Mesendoderm (in vitro differentiated cells): ENCODE measurements at regions not wholly inside any gene's neighbourhood (a gene's known extent, or its start where the extent isn't known, plus 50 kb on each side); places are given as distances from the start of the nearest gene placed in this dataset.

Experiments used
- DNase-seq: peaks from one replicate; pipeline ENCODE4 v3.0.0; 2013
- H2AK5ac ChIP-seq: 2 replicates; pipeline ENCODE4 v1.6.1; 2013; ENCODE audit warnings: low read length, inconsistent platforms
- H2BK120ac ChIP-seq: 2 replicates; pipeline ENCODE4 v1.6.1; 2013; ENCODE audit warnings: low read depth, mild to moderate bottlenecking, low read length, moderate library complexity, mixed read lengths
- H2BK15ac ChIP-seq: replicated peaks from 2 replicates; pipeline ENCODE4 v1.6.1; 2013; ENCODE audit warnings: low read depth, mild to moderate bottlenecking, moderate library complexity
- H2BK5ac ChIP-seq: 2 replicates; pipeline ENCODE4 v1.6.1; 2013; ENCODE audit warnings: low read length, inconsistent platforms
- H3K18ac ChIP-seq: 2 replicates; pipeline ENCODE4 v1.6.1; 2013; ENCODE audit warnings: mild to moderate bottlenecking, low read length, mixed read lengths
- H3K23ac ChIP-seq: one replicate; pipeline ENCODE4 v1.6.1; 2013; ENCODE audit warnings: low read length
- H3K27ac ChIP-seq: 2 replicates; pipeline ENCODE4 v1.5.1; 2013; ENCODE audit warnings: low read depth, mild to moderate bottlenecking, inconsistent platforms, low read length, moderate library complexity
- H3K27me3 ChIP-seq: 2 replicates; pipeline ENCODE4 v1.6.1; 2013; ENCODE audit warnings: low read length, control low read depth, mild to moderate bottlenecking, inconsistent platforms; ENCODE audit not compliant: insufficient read depth, poor library complexity
- H3K36me3 ChIP-seq: 2 replicates; pipeline ENCODE4 v1.6.1; 2013; ENCODE audit warnings: low read length, inconsistent platforms; ENCODE audit not compliant: control insufficient read depth, insufficient read depth
- H3K4ac ChIP-seq: one replicate; pipeline ENCODE4 v1.6.1; 2013; ENCODE audit warnings: low read depth, mild to moderate bottlenecking, low read length, moderate library complexity
- H3K4me1 ChIP-seq: 2 replicates; pipeline ENCODE4 v1.6.1; 2013; ENCODE audit warnings: low read depth, low read length, inconsistent platforms; ENCODE audit not compliant: control insufficient read depth
- H3K4me2 ChIP-seq: 2 replicates; pipeline ENCODE4 v1.6.1; 2013; ENCODE audit warnings: low read length
- H3K4me3 ChIP-seq: 2 replicates; pipeline ENCODE4 v1.5.1; 2013; ENCODE audit warnings: mild to moderate bottlenecking, low read length
- H3K56ac ChIP-seq: one replicate; pipeline ENCODE4 v1.6.1; 2013; ENCODE audit warnings: low read length
- H3K79me1 ChIP-seq: 2 replicates; pipeline ENCODE4 v1.6.1; 2013; ENCODE audit warnings: low read length, inconsistent platforms
- H3K79me2 ChIP-seq: 2 replicates; pipeline ENCODE4 v1.6.1; 2013; ENCODE audit warnings: mild to moderate bottlenecking, low read length; ENCODE audit not compliant: control insufficient read depth, insufficient read depth
- H3K9ac ChIP-seq: 2 replicates; pipeline ENCODE4 v1.6.1; 2013; ENCODE audit warnings: low read length, inconsistent platforms
- H4K5ac ChIP-seq: one replicate; pipeline ENCODE4 v1.6.1; 2013; ENCODE audit warnings: low read length
- H4K8ac ChIP-seq: one replicate; pipeline ENCODE4 v1.6.1; 2013; ENCODE audit warnings: low read depth, mild to moderate bottlenecking, control low read depth, low read length, moderate library complexity
- WGBS: extraction: QIAGEN DNeasy Blood & Tissue Kit; methylation state at CpG from one replicate; pipeline ENCODE4 v1.1.7; 2013; ENCODE audit warnings: low lambda C conversion rate, missing lambda C conversion rate; ENCODE audit not compliant: insufficient coverage; ENCODE audit errors: extremely low coverage; 5-methylcytosine and 5-hydroxymethylcytosine counted together

GRCh38 chr2:103430191-103430590 is 668.4 kb downstream of the TMEM182 start:
- Histone ChIP-seq H3K23ac (no peak overlapping the region), H3K27ac (no peak overlapping the region), H3K56ac (no peak overlapping the region), H3K4ac (no peak overlapping the region), H3K4me1 (no peaks in the 10 kb centered on the region), H3K18ac (no peak overlapping the region), H4K8ac (no peak overlapping the region), H2BK120ac (no peak overlapping the region), H2BK5ac (no peak overlapping the region), H4K5ac (no peak overlapping the region), H2BK15ac (no peak overlapping the region), H3K9ac (no peak overlapping the region), H2AK5ac (no peak overlapping the region), H3K4me2 (no peak overlapping the region), H3K79me2 (no peaks in the 10 kb centered on the region), H3K4me3 (no peak overlapping the region), H3K79me1 (no peaks in the 10 kb centered on the region), H3K36me3 (no peaks in the 10 kb centered on the region), H3K27me3 (no peaks in the 10 kb centered on the region)
- no peak for DNase-seq
- no CpG with 5 or more reads among the region's 6 CpGs for WGBS

DNA sequence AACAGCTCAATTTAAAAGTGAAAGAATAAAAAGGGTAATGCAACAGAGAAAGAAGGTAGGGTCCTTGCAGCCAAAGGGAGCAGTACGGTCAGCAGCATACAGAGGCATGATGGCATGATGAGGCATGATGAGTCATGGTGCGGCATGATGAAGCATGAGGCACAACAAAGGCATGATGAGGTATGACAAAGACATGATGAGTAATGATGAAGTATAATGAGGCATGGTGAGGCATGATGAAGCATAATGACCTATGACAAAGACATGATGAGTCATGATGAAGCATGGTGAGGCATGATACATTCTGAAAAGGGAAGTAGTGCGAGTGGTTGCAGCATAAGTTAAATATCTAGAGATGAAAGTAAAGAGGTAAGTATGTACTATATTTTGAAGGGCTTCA is 673.2 kb downstream of the TMEM182 start:
- no peak overlapping the region for H2BK5ac ChIP-seq
- no peak overlapping the region for H3K27ac ChIP-seq
- no peak overlapping the region for H4K8ac ChIP-seq
- H3K4me3 ChIP-seq, result no peak overlapping the region
- no peaks in the 10 kb centered on the region for H3K4me1 ChIP-seq
- H3K27me3 ChIP-seq, result no peaks in the 10 kb centered on the region
- H2BK120ac ChIP-seq, result no peak overlapping the region
- H3K18ac ChIP-seq, result no peak overlapping the region
- no peak overlapping the region for H4K5ac ChIP-seq
- no peak overlapping the region for H3K56ac ChIP-seq
- H3K79me2 ChIP-seq, result no peaks in the 10 kb centered on the region
- no CpG with 5 or more reads among the region's 3 CpGs for WGBS
- no peak overlapping the region for H2AK5ac ChIP-seq
- H3K23ac ChIP-seq, result no peak overlapping the region
- no peak overlapping the region for H3K4ac ChIP-seq
- DNase-seq, result peak; percentile 26
- no peak overlapping the region for H3K9ac ChIP-seq
- H3K36me3 ChIP-seq, result no peaks in the 10 kb centered on the region
- no peak overlapping the region for H2BK15ac ChIP-seq
- H3K4me2 ChIP-seq, result no peak overlapping the region
- H3K79me1 ChIP-seq, result no peaks in the 10 kb centered on the region

- no CpG with 5 or more reads among the region's 3 CpGs for WGBS
- Histone ChIP-seq H3K9ac (no peak overlapping the region), H2BK120ac (no peak overlapping the region), H3K23ac (no peak overlapping the region), H4K5ac (no peak overlapping the region), H3K56ac (no peak overlapping the region), H3K79me2 (no peaks in the 10 kb centered on the region), H3K4me2 (no peak overlapping the region), H2AK5ac (no peak overlapping the region), H3K36me3 (no peaks in the 10 kb centered on the region), H2BK5ac (no peak overlapping the region), H2BK15ac (no peak overlapping the region), H4K8ac (no peak overlapping the region), H3K4me3 (no peak overlapping the region), H3K79me1 (no peaks in the 10 kb centered on the region), H3K27ac (no peak overlapping the region), H3K27me3 (no peaks in the 10 kb centered on the region), H3K18ac (no peak overlapping the region), H3K4ac (no peak overlapping the region), H3K4me1 (no peaks in the 10 kb centered on the region)
- DNase-seq, result no peak
Measured at GRCh38 chr2:103437161-103437560, 675.3 kb downstream of the TMEM182 start.

GRCh38 chr2:103445347-103445746 is 683.5 kb downstream of the TMEM182 start:
- Histone ChIP-seq H3K79me2 (no peaks in the 10 kb centered on the region), H3K9ac (no peak overlapping the region), H3K4me3 (no peak overlapping the region), H3K27ac (no peak overlapping the region), H3K27me3 (no peaks in the 10 kb centered on the region), H2BK5ac (no peak overlapping the region), H2AK5ac (no peak overlapping the region), H3K4ac (no peak overlapping the region), H3K56ac (no peak overlapping the region), H3K79me1 (no peaks in the 10 kb centered on the region), H2BK120ac (no peak overlapping the region), H2BK15ac (no peak overlapping the region), H4K8ac (no peak overlapping the region), H3K4me2 (no peak overlapping the region), H3K23ac (no peak overlapping the region), H4K5ac (no peak overlapping the region), H3K18ac (no peak overlapping the region), H3K36me3 (no peaks in the 10 kb centered on the region), H3K4me1 (no peaks in the 10 kb centered on the region)
- no CpG with 5 or more reads among the region's 3 CpGs for WGBS
- peak; percentile 33 for DNase-seq

GRCh38 chr2:103448495-103448894 is 686.7 kb downstream of the TMEM182 start:
- no CpG with 5 or more reads among the region's 4 CpGs for WGBS
- Histone ChIP-seq H2BK15ac (no peak overlapping the region), H3K4ac (peak overlapping the region; percentile 52), H3K79me1 (no peaks in the 10 kb centered on the region), H2AK5ac (no peak overlapping the region), H3K27ac (no peak overlapping the region), H4K8ac (no peak overlapping the region), H3K36me3 (no peaks in the 10 kb centered on the region), H3K18ac (no peak overlapping the region), H2BK5ac (no peak overlapping the region), H2BK120ac (no peak overlapping the region), H3K56ac (no peak overlapping the region), H3K9ac (no peak overlapping the region), H3K23ac (no peak overlapping the region), H3K4me1 (no peaks in the 10 kb centered on the region), H3K4me3 (no peak overlapping the region), H3K4me2 (no peak overlapping the region), H3K79me2 (no peaks in the 10 kb centered on the region), H4K5ac (no peak overlapping the region), H3K27me3 (no peaks in the 10 kb centered on the region)
- DNase-seq, result no peak

- Histone ChIP-seq H3K18ac (no peak overlapping the region), H3K4me3 (no peak overlapping the region), H3K36me3 (no peaks in the 10 kb centered on the region), H3K27me3 (no peaks in the 10 kb centered on the region), H2AK5ac (no peak overlapping the region), H3K79me2 (no peaks in the 10 kb centered on the region), H4K5ac (no peak overlapping the region), H2BK120ac (no peak overlapping the region), H3K4me2 (no peak overlapping the region), H3K4ac (no peak overlapping the region), H4K8ac (no peak overlapping the region), H3K27ac (no peak overlapping the region), H3K9ac (no peak overlapping the region), H3K79me1 (no peaks in the 10 kb centered on the region), H3K23ac (no peak overlapping the region), H2BK15ac (no peak overlapping the region), H2BK5ac (no peak overlapping the region), H3K4me1 (no peaks in the 10 kb centered on the region), H3K56ac (no peak overlapping the region)
- WGBS, result no CpG with 5 or more reads among the region's 1 CpG
- no peak for DNase-seq
Measured at GRCh38 chr2:103451283-103451682, 689.5 kb downstream of the TMEM182 start.
